ENCODE measurements at regions not wholly inside any gene's neighbourhood (a gene's known extent, or its start where the extent isn't known, plus 50 kb on each side); places are given as distances from the start of the nearest gene placed in this dataset.
"Not testable (repeated sequence)": the region's sequence is repeated elsewhere in the genome, so short reads cannot be mapped to it uniquely, and the experiment has no call there.

- not testable (repeated sequence) for DNase-seq
Measured at GRCh38 chr7:42554932-42555331, 317.9 kb upstream of the GLI3 start.

GRCh38 chr7:42552227-42552626 lies 315.2 kb upstream of the GLI3 start:
- DNase-seq, result no peak

- DNase-seq, result no peak
Measured at GRCh38 chr7:42550706-42551470, 313.9 kb upstream of the GLI3 start.

GRCh38 chr7:42549866-42550485 lies 313.0 kb upstream of the GLI3 start:
- DNase-seq, result no peak

- no peak for DNase-seq
Measured at GRCh38 chr7:42548816-42549611, 312.0 kb upstream of the GLI3 start.

- no peak for DNase-seq
Measured at GRCh38 chr7:42545049-42545724, 308.2 kb upstream of the GLI3 start.

- DNase-seq, result no peak
Measured at GRCh38 chr7:42543953-42544352, 306.9 kb upstream of the GLI3 start.

- DNase-seq, result not testable (repeated sequence)
Measured at GRCh38 chr7:42542446-42542845, 305.4 kb upstream of the GLI3 start.

GRCh38 chr7:42534441-42534840 lies 297.4 kb upstream of the GLI3 start:
- no peak for DNase-seq

- DNase-seq, result no peak
Measured at GRCh38 chr7:42527004-42527403, 290.0 kb upstream of the GLI3 start.

- DNase-seq, result no peak
Measured at GRCh38 chr7:42522227-42522991, 285.4 kb upstream of the GLI3 start.

GRCh38 chr7:42511027-42511426 lies 274.0 kb upstream of the GLI3 start:
- no peak for DNase-seq

- no peak for DNase-seq
Measured at GRCh38 chr7:42506097-42506496, 269.1 kb upstream of the GLI3 start.

GRCh38 chr7:42502022-42502421 lies 265.0 kb upstream of the GLI3 start:
- no peak for DNase-seq

- DNase-seq, result no peak
Measured at GRCh38 chr7:42495256-42495655, 258.2 kb upstream of the GLI3 start.

- no peak for DNase-seq
Measured at GRCh38 chr7:42494736-42495135, 257.7 kb upstream of the GLI3 start.

GRCh38 chr7:42494199-42494710 lies 257.2 kb upstream of the GLI3 start:
- DNase-seq, result no peak

GRCh38 chr7:42493436-42494198 lies 256.6 kb upstream of the GLI3 start:
- peak in 1 of 2 donors; percentile 10 for DNase-seq

GRCh38 chr7:42492920-42493319 lies 255.9 kb upstream of the GLI3 start:
- DNase-seq, result no peak

- DNase-seq, result no peak
Measured at GRCh38 chr7:42491106-42491505, 254.1 kb upstream of the GLI3 start.

- DNase-seq, result no peak
Measured at GRCh38 chr7:42489299-42489698, 252.3 kb upstream of the GLI3 start.
